Fibroblast of villous mesenchyme (primary cell): ENCODE measurements at regions not wholly inside any gene's neighbourhood (a gene's known extent, or its start where the extent isn't known, plus 50 kb on each side); places are given as distances from the start of the nearest gene placed in this dataset.
"Not testable (repeated sequence)": the region's sequence is repeated elsewhere in the genome, so short reads cannot be mapped to it uniquely, and the experiment has no call there.

Experiments
- DNase-seq: peaks from one replicate; pipeline ENCODE4 v3.0.0-alpha.2; 2010; ENCODE audit warnings: low read depth
- H3K4me3 ChIP-seq: 2 replicates; pipeline ENCODE4 v1.5.1; 2011; ENCODE audit warnings: low read depth, mild to moderate bottlenecking, low read length
- TF ChIP-seq, protein P1 (sequence below): IDR thresholded peaks from 2 replicates; pipeline ENCODE4 v1.5.1; 2012; ENCODE audit warnings: low read depth, mild to moderate bottlenecking, low read length; ENCODE audit not compliant: insufficient read depth

DNA sequence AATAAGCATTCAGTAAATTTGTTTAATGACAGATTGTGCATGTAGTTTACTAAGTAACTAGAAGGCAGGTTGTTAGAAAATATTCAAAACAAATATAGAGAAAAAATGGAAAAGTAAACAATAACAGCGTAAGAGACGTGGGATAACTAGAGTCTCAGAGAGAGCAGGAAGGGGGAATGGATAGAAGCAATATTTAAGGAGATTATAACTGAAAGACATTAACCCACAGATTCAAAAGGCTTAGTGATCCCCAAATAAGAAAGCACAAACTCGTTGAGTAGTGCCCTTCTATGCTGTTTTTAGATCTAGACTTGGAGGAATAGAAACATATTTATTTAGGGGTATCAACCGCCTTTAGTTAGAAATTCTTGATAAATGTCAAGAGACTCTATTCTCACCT, 169.7 kb upstream of the RGS6 start:
- TF ChIP-seq, protein P1, sequence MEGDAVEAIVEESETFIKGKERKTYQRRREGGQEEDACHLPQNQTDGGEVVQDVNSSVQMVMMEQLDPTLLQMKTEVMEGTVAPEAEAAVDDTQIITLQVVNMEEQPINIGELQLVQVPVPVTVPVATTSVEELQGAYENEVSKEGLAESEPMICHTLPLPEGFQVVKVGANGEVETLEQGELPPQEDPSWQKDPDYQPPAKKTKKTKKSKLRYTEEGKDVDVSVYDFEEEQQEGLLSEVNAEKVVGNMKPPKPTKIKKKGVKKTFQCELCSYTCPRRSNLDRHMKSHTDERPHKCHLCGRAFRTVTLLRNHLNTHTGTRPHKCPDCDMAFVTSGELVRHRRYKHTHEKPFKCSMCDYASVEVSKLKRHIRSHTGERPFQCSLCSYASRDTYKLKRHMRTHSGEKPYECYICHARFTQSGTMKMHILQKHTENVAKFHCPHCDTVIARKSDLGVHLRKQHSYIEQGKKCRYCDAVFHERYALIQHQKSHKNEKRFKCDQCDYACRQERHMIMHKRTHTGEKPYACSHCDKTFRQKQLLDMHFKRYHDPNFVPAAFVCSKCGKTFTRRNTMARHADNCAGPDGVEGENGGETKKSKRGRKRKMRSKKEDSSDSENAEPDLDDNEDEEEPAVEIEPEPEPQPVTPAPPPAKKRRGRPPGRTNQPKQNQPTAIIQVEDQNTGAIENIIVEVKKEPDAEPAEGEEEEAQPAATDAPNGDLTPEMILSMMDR, result no peak
- DNase-seq, result no peak
- no peak overlapping the region for H3K4me3 ChIP-seq

DNA sequence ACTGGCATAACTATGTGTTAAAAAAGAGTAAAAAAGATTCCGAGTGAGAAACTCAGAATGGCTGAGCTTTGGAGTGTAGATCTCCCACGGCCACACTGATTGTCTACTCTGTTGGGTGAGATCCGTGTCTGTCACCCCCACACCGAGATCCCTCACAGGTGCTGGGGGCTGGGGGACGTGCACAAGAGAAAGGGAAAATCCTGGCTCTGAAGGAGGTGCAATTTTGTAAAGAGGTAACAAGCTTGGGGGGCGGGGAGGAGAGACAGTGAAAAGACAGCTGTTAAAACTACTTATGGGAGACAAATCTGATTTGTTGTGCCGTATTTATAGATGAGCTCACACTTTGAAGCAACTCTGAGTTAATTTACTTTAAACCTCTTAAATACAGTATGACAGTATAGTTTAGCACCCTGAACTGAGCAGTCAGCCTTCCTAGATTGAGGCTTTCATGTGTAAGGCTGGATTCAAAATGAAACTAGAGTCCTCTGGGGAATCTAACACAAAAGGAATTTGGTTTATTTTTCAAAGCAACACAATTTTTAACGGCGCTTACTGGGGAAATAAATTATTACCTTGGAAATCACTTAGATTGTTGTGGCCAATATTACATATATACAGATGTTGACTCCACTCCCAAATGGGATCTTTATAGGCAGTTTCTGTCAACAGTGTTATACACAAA, 167.4 kb upstream of the RGS6 start:
- peak; percentile 22 for DNase-seq
- TF ChIP-seq, protein P1, result no peak

DNA sequence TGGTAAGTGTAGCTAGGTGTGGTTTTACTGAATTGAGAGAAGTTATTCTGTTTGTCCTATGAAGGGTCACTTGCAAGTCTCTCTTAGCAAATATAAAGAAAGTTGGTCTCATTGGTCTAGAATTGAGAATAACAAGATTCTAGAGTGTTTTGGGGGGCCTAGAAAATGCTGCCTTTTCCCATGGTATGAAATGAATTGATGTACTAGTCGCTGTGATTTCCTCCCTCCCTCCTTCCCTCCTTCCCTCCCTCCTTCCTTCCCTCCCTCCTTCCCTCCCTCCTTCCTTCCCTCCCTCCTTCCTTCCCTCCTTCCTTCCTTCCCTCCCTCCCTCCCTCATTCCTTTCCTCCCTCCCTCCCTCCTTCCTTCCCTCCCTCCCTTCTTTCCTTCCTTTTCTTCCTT, 166.7 kb upstream of the RGS6 start:
- TF ChIP-seq, protein P1, result no peak
- DNase-seq, result no peak
- H3K4me3 ChIP-seq, result no peak overlapping the region

More for the DNA sequence above, 167.4 kb upstream of the RGS6 start:
- peak overlapping the region; percentile 24 for H3K4me3 ChIP-seq

DNA sequence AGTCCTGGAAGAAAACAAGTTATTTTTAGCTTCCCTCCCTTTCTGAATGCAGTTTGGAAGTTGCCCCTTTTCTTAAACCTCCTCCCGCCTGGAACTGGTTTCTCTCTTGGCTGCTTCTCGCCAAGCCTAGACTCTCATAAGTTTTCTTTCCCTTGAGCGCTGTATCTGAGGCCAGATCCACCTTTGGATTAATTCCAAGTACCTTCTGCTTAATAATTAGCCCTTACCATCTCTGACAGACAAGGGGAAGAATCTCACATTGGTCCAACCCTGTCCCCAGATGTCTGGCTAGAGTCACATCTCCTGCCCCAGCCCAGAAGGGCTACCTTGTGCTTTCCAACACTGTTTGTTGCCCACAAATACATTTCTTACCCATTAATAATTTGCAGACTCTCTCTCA, 161.8 kb upstream of the RGS6 start:
- TF ChIP-seq, protein P1, result no peak
- no peak for DNase-seq
- H3K4me3 ChIP-seq, result no peak overlapping the region

DNA sequence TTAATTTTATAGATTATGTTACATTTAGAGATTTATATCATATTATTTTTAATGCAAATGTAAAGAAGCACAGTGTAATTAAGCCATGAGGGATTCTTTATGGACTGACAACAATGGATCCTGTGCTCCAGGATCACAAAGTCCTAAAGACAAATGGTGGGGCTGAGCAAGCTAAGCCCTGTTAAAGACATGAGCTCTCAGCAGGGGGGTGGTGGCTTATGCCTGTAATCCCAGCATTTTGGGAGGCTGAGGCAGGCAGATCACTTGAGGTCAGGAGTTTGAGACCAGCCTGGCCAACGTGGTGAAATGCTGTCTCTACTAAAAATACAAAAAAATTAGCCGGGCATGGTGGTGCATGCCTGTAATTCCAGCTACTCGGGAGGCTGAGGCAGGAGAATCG, 160.8 kb upstream of the RGS6 start:
- not testable (repeated sequence) for DNase-seq, H3K4me3 ChIP-seq

DNA sequence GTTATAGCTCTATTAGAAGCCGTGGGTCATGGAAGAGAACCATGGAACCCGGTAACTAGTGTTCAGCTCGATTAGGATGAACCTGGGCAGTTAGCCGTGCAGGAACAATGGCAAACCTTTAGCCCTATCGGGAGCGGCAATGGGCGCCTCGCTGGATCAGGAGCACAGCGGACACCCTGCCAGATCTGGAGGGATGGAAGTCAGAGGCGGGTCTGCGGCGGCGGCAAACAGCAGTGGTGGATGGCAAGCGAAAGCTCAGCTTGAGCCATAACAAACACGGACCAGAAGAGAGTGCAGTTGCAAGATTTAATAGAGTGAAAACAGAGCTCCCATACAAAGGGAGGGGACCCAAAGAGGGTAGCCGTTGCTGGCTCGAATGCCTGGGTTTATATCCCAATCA, 160.2 kb upstream of the RGS6 start:
- not testable (repeated sequence) for DNase-seq, H3K4me3 ChIP-seq

DNA sequence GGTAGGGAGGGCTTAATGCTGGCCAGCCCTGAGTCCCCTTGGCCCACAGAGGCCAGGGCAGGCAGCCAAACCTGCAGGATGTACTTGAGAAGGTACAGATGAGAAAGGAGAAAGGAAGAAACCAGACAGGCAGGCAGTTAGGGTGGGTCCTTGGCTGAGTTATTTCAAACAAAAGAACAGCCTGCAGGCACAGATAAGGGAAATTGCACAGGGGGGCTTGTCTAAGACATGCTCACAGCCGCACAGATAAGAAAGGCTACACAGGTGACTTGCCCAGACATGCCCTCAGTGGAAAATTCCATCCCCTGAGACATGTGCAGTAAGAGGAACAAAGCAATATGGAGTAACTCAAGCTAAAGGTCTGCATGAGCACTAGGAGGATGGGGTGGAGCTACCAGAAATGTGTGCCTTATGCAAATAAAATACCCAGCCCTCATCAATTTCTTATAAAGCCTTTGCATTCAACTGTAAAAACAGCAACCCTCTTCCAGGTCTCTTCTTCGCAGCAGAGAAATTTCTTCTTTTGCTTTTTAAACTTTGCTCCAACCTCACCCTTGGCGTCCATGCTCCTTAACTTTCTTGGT, 158.2 kb upstream of the RGS6 start:
- TF ChIP-seq, protein P1, result no peak
- no peak for DNase-seq
- no peak overlapping the region for H3K4me3 ChIP-seq

DNA sequence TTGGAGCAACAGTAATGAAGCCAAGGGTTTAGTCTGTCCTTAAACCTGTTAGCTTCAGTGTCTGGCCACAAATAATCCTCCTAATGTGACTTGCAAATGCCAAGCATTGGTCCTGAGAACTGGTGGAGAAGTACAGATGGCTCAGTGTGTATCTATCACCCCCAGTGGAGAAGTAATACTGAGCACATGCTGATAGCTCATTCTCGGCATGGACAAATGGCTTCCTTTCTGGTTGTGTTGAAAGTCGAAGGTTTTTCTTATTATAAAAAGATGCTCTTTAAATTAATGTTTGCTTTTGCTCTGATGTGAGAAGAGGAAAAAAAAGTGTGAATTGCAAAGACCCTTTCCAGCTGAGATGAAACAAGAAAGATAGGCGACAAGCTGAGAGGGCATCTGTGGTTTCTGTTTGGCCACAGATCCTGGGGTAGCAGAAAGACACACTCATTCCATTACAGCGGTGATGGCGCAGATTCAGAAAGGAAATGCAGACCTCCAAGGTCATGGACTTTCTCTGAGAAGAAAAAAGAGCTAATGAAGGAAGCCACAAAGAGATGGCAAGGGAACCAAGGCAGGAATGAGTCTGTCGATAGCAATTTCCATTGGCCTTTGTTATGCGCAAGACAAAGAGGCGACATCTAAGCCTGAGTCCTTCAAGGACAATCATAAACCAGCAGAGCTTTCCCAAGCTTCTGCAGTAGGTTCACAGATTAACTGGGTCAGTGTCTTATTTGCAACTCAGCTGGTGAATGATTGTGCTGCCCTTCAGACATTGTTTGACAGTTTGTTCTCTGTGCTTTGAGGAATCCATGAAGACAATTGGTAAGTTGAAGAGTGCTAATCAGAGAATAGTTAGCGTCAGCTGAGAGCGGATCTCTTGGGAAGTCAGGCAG, 155.5 kb upstream of the RGS6 start:
- no peak for DNase-seq
- H3K4me3 ChIP-seq, result no peak overlapping the region
- TF ChIP-seq, protein P1, result no peak
